ENCODE measurements at regions not wholly inside any gene's neighbourhood (a gene's known extent, or its start where the extent isn't known, plus 50 kb on each side); places are given as distances from the start of the nearest gene placed in this dataset.

DNA sequence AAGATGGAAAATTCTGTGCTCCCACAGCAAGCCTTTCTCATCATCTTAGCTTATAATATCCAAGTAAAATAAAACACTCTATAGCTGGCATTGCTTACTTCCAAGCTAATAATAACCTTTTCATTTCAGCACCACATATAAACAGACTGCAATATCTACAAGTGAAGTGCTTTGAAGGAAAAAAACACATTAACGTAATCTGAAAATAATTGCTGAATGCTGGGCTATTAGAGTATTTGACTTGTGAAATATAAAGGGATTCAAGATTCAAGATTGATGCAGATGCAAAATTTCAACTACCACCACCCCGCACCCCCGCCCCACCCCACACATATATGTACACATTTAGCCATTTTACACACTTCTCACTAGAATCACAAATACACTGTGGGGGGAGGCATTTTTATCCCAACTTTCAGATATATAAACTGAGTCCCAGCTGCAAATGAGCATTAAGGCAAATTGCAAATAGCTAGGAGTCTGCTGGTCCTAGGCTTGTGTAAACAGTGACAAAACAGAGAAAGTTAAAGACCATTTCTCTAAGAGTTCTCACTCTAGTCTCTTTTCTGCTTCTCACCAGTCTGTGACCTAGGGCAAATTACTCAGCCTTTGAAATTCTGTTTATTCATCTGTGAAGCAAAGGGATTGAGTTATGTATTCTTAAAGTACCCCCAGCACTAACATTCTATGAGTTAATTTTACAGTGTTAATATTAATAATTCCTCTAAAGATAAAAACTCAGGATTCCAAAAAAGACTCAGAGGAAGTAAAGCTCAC, 489.4 kb downstream of the PRELID2 start:
- no peak for DNase-seq

DNA sequence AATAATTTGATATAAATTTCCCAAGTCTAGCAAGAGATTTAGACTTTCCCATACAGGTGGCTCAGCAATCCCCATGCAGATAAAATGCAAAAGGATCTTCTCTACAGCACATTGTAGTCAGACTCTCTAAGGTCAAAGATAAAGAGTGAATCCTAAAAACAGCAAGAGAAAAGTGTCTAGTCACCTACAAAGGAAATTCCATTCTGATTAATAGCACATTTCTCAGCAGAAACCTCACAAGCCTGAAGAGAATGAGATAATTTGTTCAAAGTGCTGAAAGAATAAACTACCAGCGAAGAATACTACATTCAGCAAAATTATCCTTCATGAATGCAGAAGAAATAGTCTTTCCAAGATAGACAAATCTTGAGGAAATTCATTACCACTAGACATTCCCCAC, 493.3 kb downstream of the PRELID2 start:
- DNase-seq: no peak

DNA sequence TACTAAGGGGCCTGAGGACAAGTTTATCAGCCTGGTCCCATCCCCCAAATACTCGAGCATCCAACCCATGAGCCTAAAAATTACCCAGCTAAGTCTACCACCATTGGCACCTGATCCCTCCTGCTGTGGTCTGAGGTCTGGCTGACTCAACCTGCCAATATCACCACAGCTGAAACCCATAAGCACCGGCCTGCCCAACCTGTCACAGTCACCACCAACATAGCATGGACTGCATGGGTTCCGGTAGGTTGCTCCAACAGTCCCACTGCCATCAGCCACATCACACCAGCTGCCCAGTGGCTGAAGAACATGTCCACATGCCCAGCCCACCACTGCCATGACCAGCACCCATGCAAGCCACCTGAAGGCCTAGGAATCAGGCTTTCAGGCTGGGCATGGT, 495.0 kb downstream of the PRELID2 start:
- DNase-seq: no peak

DNA sequence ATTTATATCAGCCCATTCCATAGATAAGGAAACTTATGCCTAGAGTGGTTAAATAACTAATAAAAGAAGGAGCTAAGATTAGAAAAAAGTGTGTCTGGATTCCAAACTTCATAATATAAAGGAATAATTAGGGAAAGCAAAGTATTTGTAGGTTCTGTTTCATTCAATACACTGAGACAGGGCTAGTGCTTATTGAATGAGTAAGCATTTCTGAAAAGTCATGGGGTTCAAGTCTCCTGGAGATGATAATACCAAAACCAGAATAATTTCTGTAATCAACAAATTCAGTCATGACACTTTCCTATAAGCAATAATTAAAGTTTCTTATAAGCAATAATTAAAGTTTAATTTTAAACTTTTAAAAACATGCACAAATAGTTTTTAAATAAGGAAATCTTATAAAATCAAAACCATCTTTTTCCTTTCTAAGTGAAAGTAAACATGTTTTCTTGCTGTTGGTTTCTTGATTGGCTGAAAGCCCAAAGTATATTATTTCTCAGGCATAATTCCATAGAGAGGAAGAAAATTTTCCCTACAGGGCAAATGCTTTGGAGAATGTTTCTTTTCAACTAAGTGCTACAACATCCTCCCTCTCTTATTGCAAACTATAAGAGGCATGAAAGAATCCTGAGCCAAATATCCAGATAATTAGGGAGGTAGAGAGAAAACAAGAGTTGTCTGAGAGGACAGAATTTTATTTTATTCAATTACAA, 510.2 kb downstream of the PRELID2 start:
- no peak for DNase-seq

DNA sequence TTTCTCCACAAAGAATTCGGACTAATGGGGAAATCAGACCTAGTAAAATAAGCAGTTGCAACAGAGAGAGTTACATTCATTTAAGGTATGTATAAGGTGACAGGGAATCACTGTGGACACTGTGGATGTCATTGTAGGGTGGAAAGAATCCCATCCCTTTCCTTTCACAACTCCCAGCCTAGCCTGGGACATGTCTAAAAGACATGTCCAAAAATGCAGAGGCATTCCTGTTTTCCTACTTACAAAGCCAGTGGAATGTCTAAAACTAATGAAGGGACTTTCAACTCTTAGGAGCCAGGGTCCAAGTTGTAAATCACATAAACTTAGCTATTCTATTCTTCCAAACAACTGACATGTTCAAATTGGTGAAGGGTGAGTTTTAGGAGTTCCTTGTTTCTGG, 511.0 kb downstream of the PRELID2 start:
- DNase-seq: no peak

DNA sequence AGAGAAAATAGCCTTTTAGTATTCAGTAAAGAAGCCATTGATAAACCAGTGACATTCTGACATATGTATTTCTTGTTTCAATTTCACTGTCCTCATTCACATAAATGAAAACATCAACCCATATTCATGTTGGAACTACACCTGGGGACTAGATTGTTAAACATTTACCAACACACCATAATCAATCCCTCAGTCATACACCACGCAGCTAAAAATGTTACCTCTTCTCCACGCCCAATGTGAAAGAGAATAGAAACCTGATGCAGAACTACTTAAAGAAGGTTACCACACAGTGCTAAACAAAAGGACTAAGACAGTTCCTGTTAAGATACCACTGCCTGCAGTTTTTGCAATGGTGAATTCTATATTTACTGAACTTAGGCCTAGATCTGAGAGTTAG, 518.9 kb downstream of the PRELID2 start:
- DNase-seq: no peak

DNA sequence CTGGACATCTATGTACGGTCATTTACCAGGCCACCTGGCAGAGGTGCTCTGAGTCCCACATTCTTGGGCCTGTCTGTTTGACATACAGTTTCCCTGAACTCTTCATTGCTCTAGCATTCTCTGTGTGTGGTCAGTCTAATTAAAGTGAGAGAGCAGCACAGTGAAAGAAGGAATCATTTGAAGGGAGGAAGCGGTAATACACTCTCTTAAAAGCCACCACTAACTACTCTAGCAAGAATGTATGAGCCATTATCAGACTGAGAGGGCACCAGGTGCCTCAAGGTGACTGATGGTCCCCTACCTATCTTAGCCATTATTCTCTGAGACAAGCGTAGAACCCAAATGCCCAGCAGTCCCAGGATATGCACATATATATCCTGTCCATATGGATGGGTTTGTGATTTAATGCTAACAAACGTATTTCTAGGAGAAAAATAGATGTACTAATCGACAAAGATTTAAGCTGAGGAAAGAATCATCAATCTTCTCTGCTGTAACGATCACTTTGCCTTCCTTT, 527.2 kb downstream of the PRELID2 start:
- DNase-seq: no peak

DNA sequence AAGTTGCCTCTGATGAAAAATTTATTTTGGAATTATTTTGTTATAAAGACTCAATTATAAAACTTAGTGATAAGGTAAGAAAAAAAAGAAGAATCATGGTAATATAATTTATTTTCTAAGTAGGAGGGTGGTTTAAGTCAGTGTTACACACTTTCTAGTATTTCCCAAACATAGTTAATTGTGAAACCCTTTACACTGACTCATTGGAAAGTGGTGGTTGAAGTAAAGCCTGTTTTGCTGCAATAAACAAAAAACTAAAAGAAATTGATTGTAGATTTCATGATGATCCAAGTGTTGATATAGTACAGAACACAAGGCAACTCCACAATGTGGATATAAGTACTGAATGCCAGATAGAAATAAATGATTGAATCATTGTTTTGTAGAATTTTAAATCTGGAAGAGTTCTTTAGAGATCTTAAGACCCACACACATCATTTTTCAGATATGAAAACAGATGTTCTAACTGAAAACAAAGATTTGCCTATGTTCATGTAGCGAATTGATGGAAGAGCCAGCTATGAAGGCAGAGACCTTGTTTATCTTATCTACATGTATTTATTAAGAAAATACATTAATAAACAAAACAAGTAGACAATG, 539.8 kb downstream of the PRELID2 start:
- DNase-seq: no peak

DNA sequence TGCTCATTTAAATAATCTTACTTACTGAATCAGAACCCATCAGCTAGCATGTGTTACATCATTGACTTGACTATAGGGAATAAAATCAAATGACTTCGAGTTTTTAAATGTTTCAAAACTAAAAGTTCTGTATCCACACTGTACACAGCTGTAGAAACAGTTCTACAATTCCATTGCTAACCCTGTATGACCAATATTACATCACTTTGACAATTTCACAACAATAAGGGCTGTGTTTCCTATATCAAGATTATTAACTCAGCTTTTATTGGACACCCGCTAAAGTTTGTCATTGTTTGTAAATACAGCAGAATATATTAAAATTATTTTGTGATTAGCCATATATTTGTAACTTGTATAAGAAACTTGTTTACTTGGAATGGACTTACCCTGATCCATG, 540.8 kb downstream of the PRELID2 start:
- no peak for DNase-seq

DNA sequence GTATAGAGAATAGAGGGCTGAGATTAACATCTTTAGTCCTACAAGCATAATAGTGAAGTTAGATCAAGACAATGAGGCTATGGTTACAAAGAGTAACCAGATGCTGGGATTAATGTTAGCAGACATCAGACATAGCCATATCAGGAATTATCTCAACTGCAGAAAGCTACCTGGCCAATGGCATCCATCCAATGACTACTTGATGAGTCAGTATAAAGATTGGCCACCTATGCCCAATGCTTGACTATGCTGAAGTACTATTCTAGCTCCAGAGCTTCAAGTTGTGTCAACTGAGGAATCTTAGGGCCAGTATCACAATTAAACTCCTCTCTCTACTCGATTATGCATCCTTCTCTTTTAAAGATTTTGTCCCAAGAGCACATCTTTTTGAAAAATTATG, 541.4 kb downstream of the PRELID2 start:
- no peak for DNase-seq

DNA sequence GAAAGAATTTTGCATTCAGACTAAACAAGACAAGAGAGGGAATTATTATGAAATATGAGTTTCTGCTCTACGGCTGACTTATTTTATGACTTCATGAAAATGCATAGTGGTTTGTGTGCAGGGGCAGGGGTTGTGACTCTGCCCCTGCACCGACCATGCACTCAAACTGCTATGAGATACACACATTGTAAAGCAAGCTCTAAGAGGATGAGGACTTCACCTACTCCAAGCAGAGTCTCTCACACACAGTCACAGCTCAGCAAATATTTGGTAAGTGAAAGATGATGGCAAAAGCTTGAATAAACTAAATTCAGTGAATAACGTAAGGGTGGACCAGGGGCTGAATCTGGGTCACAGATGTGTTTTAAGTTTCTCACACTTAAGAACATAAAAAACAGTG, 542.9 kb downstream of the PRELID2 start:
- DNase-seq: no peak

DNA sequence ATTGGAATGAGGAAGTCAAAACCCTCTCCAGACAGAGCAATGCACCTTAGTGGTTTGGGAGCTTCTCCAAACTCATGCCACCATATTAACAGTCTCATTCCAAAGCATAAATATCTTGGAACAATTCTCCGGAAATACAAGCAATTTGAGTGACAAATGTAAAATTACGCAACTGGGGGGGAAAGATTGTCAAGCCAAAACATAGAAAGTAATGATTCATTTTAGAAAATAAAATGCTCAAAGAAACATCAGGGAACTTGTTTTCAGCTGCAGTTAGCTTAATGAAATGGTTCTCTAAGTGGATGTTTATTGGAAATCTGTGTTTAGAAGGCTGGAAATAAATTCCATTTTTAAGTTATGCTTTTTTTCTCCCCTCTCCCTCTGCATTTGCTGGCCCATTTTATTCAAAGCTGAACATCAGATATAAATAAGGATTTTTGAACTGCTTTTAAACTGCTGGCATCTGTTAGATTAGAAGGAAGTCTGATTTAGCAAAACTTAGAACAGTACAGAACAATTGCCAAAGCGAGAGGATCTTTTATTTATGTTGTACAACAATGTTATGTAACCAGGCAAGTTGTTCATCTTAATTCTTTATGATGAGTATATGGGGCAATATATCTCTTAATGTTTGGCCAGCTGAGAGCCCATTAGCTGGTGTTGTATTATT, 551.9 kb downstream of the PRELID2 start:
- no peak for DNase-seq

DNA sequence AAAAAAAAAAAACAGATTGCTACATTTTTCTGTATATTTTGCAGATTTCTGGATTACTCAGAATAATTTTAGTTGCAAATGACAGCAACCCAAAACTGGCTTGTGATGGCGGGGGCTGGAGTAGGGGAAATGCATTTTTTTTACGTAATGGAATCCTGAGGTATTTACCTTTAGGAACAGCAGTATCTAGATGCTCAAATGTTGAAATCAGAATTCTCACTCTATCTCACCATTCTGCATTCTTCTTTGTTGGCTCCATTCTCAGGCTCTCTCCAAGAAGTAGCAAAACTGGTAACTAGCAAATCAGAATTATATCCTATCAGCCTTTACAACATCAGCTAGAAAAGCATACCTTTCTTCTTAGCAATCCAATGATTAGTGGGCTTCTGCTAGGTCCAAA, 554.3 kb downstream of the PRELID2 start:
- DNase-seq: no peak

DNA sequence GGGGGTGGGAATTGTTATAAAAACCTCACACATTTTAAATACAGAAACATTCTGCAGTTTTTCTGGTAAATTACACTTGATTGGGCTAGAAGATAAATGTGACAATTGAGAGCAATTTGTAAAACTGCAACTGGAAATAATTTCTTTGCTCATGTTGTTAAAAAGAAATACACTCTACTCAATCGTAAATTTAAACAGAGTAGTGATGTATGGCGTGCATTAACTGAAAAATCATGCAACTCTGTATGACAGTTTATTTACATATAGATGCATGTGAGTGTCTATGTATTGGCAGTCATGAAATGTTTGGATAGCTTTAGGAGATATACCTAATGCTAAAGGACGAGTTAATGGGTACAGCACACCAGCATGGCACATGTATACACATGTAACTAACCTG, 554.9 kb downstream of the PRELID2 start:
- DNase-seq: no peak

DNA sequence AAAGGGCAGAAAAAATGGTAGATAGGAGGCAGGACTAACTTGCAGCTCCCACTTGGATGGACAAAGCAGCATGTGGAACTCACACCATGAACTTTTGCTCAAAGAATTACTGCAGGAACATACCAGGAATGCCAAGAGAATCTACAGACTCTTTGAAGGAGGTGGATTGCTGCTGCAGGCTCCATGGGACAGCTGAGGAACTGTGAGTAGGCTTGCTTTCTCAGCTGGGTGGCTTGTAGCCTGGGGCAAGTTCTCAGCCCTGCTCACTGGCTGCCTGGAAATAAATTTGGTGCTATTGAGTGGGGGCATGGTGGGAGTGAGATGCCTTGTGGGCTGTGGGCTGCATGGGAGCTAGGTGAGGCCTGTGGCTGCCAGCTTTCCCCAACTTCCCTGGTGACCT, 574.5 kb downstream of the PRELID2 start:
- DNase-seq: no peak

DNA sequence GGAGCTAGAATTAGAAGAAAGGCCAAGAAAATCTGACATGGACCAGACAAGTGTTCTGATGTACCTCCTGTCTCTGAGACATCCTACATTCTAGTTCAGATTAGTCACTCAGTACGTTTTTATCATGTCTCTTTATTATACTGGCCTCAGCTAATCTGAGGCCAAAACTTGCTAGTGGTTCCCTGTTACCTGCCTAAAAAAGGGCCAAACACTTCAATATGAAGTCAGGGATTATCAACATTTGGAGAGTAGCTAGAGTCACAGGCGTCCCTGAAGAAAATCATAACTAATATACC, 587.4 kb downstream of the PRELID2 start:
- DNase-seq: no peak

DNA sequence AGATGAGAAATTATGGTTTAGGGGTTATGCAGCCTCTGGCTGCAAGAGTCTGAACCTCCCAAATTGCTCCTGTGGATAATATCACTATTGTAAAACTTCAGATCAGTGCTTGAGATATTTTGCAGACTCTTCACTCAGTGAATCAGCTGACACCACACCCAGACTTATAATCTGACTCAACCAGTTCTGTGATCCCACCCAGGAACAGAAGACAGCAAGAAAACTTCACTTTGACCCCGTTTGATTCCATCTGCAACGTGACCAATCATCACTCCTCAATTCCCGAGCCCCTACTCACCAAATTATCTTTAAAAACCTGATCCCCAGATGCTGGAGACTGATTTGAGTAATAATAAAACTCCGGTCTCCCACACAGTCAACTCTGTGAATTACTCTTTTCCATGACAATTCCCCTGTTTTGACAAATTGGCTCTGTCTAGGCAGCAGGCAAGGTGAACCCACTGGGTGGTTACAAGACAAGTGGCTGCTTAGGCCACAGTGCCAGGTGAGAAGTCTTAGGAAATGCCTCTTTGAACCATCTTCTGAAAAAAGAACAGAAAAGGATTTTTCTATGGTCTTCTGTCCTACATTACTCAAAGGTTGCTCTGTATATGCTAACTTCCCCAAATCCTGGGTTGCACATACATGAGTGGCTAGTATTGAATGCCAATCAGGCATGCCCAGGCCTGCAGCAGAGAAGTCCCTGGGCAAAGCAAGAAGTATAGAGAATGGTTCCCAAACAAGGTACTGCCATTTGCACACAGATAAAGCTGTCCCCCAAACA, 588.0 kb downstream of the PRELID2 start:
- DNase-seq: no peak

DNA sequence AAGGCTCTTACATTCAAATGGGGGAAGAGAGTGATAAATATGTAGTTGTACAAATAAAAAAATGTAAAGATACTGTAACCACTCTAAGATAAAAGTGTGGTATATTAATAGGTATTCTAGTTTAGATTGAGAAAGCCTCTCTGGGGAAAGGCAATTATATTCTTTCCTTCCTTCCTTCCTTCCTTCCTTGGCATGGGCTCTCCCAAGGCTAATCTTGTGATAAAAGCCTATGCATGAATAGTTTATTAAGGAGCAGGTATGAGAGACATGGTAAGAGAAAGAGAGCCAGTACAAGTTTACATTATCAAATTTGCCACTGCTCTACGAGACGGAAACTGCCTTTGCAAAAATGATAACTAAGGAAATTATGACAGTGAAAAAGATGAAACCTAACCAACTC, 588.8 kb downstream of the PRELID2 start:
- no peak for DNase-seq

DNA sequence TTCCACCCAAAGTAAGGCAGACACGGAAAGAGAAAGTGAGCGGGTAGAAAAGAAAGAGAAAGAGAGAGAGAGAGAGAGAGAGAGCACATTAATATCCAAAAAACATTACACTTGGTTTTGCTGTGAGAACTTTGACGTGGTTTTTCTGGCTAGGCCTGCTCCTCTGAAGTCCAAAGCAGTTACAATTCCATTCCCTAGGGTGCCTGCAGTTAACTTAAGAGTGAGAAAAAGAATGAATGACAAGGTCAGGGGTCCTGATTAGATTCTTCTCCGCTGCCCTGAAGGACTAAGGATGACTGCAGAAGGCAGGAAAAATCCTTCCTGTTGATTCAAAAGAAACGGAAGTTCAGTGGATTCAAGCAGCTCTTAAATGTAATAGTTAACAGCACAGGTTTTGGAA, 589.8 kb downstream of the PRELID2 start:
- DNase-seq: no peak

DNA sequence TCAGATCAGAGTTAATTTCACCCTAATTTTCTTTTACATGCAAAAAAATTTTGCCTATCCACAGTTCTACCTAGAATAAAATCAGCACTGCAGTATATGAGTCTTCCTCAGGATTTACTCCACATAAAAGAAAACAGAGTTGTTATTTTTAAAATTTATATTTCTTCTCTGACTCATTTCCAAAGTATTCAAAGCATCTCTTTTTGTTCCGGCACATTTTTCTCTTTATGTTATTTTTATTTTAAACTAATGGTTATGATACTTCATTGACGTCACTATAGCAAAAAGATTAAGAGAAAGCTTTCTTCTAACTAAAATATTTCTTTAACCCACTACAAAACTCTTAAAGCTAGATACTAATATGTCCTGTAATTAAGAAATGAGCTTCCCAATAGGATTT, 590.4 kb downstream of the PRELID2 start:
- no peak for DNase-seq

DNA sequence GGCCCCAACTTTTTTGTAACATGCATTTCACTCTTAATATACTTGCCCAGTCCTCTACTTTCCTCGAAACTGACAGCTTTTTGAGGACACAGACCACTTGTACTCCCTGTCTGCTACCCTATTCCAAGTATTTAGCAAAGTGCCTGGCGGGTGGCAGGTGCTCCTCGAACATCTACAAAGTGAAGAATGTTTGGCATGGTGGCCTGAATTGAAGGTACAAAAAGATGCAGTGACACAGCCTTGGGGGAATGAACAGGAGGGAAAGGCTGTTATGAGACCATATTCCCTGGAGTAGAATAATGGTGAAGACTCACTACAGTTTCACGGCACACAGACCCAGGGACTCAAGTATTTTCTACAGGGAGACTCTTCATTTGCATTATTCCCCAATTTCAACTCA, 590.9 kb downstream of the PRELID2 start:
- DNase-seq: no peak

DNA sequence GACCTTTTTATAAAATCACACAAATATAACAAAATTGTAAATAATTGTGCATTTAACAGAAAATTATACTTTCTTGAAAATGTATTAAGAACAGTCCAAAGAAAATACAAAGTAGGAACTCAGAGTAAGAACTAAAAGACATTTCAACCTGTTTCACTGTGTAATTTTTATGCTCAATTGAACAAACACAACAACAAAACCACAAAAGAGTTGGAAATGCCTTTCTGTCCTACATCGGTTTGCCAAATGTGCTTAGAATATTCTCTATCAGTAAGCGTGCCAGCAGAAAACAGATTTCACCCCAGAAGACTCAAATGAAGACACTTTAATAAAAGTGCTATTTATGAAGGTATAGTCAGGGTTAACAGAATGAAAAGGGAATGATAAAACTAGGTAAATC, 592.1 kb downstream of the PRELID2 start:
- DNase-seq: no peak

DNA sequence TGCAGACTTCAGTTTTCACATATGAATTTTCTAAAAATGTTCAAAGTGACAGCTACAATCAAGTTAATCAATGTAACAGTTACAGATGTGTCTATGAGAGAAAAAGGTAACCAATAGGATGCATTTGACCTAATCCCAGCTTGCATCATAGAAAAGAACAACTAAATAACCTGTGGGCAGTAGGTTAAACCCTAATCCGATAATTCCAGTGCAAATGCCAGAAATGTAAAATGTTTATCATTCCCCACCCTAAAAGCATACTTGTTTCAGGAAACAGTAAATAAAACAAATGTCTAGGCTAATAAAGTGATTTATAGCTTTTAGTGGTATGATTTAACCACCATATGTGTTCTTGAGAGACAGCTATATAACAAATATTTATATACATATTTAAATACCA, 592.6 kb downstream of the PRELID2 start:
- no peak for DNase-seq

Data from bone marrow (tissue), 2 donors.